GM21528 (cell line): ENCODE measurements at regions not wholly inside any gene's neighbourhood (a gene's known extent, or its start where the extent isn't known, plus 50 kb on each side); places are given as distances from the start of the nearest gene placed in this dataset.
"Not testable (repeated sequence)": the region's sequence is repeated elsewhere in the genome, so short reads cannot be mapped to it uniquely, and the experiment has no call there.

Experiments used
- ATAC-seq: cut with Tn5 transposase; IDR thresholded peaks from one replicate; pipeline ENCODE4 v1.9.1; 2021; ENCODE audit warnings: mild to moderate bottlenecking, moderate library complexity; ENCODE audit not compliant: unreplicated experiment, low FRiP score

DNA sequence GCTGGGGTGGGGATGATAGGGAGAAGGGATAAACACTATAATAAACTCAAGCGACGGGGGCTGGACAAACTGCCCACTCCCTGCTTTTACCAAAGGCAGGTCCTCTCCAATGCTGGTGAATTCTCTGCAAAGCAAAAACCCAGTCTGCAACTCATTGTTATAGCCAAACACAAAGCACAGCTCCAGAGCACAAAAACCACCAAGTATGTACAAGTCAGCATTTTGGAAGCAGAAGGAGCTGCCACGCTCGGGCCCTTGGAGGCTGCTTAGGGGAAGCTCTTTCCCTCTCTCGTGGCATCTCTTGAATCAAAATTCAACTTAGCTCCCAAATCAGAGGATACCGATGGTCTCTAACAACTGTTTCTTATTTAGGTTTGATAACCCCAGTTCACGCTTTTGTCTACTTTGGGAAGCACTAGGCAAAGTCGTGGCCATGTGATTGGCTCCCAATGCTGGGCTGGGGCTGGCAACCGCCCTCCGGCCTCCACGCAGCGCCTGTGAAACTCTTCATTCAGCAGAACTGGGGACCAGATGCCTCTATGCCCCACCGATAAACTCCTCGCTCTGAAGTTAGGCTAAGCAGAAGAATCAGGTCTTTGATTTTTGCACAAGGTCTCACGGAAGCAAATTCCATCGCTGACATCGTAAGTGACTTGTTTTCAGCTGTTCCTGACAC lies 158.5 kb upstream of the FOXN3 start:
- ATAC-seq, result no peak

DNA sequence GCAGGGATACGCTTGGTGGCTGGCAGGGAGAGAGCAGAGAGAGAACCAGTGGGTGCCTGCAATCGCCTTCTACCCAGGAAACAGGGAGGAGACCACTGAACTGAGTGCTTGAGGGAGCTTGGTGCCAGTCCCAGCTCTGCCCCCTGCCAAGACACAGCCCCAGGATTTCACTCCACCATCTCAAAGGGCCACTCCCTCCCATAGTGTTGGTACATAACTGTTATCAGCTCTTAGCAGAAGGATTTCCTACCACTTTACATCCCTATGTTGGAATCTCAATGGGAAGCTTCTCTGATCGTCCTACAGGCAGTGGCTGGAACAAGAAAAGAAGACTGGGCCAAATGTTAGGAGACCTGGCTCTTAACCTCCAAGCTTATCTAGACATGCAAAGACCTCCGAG lies 157.4 kb upstream of the FOXN3 start:
- no peak for ATAC-seq

DNA sequence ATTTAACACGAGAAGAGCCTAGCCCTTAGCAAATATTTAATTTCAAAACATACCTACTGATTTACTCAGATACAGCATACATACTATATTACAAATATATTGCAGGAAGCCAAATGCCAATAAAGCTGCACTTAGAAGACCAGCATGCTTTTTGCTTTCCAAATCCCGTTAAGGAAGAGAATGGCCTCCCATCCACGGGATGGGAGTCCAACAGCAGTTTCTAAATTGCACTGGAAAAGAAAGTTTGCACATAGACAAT lies 156.3 kb upstream of the FOXN3 start:
- no peak for ATAC-seq

DNA sequence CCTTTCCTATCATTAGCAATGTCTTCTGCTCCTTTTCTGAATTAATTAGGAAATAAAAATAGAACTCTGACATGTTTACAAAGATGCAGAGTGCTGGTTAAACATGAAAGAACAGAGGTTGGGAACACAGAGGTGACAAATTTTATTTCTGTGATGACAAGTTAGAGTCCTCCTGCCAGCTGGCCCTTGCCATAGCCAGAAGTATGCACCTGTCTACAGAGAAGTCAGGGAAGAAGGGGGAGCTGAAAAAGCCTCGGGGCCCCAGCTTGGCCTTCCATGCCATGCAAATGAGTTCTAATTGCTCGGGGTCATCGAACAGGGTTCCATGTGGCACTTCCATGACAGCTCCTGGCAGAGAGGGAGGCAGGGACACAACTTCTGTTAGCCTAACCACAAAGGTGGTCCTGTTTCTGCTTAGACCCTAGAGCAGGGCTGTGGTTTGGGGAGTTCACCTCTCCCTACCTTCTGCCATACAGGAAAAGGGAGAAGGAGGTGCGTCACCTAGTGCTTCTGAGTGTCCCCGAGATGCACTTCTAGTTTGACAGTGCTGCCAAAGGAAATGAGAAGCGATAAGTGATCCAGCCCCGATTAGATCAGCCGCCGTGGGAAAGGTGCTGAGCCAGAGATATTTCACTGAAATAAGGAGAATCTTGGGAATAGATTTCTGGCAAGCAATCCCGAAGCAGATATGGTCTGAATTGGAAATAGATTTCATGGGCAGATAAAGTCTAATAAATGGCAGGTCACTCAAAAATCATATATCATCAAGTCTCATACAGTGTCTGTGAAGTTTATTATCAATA lies 155.8 kb upstream of the FOXN3 start:
- ATAC-seq, result no peak

DNA sequence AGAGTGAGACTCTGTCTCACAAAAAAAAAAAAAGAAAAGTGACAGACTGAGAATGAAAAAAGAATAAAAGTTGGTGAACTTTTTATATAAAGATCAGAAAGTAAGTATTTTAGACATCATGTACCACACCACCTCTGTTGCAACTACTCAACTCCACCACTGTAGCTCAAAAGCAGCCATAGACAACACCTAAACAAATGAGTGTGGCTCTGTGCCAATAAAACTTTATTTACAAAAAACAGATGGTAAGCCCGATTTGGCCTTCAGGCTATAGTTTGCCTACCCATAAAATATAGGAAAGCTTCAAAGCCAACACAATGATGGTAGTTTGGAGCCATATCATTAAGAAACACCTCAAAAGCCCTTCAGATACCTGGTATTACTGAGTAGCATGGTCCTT lies 154.5 kb upstream of the FOXN3 start:
- no peak for ATAC-seq

DNA sequence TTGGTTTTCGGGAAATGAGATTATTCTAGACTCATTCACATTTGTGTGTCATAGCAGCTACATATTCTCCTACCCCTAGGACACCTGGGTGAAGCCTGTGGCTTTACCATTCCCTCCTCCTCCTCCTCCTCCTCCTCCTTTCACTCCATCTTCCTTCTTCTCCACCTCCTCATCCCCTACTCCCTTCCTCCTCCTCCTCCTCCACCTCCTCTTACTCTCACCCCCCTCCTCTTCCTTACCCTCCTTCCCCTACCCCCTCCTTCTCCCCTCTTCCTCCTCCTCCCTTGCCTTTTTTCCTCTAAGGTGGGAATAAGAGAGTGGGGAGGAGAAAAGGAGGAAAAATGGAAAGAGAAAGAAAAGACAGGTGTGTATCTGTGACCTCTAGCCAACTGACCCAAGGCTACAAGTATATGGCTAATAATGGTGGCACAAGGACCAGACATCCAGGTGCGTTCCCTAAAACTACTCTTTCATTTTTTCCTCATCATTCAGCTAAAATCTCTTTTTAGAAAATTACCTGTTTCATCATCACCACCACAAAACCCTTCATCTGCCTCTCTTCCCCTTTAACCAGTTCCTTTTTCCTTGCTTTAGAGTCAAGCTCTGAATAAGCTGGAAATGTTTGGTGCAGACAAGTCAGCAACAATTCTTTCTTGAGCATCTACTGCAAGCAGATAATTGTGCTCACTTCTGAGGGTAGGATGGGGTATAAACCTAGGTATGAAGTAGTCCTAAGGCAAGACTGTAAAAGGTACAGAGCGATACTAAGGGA lies 149.8 kb upstream of the FOXN3 start:
- no peak for ATAC-seq

DNA sequence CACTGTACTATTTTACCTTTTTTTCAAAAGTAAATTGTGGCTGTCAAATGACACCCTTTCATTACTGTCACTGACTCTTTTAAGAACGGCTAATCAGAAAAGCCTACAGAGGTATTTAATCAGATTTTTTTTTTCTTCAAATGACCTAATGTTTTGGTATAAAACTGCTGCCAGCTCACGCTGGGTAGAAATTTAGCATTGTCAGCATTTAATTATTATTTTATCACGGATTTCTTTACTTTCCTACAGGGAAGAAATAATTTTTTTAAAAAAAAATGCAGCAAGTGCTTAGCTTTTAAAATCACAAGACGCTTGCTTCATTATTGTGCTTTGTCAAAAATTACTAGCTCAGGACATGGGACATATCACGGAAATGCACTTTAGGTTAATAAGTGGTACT lies 149.1 kb upstream of the FOXN3 start:
- no peak for ATAC-seq

DNA sequence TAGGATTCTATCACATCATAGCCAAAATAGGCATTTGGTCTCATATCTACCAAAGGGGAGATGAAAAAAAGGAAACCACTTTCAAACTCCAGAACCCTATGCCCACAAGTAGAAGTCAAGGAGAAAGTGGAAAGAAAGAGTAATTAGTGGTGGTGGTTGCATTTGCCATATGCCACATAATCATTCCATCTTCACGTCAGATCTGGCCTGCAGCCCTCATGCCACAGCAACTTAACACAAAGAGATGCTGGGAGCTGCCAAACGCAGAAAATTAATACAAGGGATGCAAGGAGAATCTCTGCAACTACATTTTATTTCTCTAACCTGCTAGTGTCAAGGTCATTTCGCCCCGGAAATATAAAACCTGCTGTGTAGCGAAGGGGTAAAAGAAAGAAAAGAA lies 148.6 kb upstream of the FOXN3 start:
- no peak for ATAC-seq

DNA sequence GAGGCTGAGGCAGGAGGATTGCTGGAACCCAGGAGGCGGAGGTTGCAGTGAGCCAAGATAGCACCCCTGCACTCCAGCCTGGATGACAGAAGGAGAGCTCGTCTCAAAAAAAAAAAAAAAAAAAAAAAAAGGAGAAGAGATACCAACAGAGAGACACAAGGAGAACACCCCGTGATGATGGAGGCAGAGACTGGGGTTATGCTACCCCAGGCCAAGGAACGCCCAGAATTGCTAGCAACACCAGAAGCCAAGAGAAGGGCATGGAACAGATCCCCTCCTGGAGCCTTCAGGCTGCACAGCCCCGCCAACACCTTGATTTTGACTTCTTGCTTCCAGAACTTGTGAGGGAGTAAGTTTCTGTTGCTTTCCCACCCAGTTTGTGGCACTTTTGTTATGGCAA lies 148.0 kb upstream of the FOXN3 start:
- ATAC-seq, result no peak

DNA sequence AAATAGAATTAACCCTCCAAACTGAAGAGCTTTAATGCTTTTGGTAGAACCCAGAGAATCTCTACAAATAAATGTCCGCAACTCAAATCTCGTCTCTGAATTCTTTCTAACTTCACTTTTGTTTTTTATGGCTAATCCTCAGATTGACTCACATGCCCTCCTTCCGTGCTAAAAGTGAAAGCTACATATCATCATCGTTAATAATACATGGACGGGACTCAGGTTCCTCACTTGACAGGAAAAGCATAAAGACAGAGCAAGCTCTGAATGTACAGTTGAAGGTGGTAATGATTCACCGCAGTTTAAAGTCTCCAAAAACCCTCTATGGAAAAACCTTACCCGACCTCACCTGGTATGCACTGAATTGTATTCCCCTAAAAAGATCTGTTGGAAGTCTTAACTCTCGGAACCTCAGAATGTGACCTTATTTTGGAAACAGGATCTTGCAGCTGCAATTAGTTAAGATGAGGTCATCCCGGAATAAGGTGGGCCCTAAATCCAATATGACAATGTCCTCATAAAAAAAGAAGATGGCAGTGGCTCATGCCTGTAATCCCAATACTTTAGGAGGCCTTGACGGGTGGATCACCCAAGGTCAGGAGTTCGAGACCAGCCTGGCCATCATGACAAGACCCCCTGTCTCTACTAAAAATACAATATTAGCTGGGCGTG lies 147.4 kb upstream of the FOXN3 start:
- no peak for ATAC-seq

DNA sequence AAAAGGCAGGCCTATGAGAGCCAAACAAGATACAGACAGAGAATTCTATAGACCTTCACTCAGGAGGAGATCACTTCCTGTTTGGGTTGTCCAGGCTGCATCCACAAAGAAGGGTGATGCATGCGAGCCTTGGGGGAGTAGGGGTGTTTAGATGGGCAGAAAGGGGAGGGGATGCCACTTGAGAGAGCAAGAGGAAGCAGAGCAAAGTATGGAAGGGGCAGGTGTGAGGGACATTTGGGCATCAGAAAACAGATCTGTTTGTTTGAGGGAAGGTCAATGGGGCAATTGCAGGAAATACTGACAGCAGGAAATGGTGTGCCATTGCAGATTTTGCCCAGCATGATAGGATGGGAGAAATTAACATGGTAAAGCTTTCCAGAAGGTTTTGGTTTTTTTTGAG lies 146.4 kb upstream of the FOXN3 start:
- ATAC-seq, result no peak

DNA sequence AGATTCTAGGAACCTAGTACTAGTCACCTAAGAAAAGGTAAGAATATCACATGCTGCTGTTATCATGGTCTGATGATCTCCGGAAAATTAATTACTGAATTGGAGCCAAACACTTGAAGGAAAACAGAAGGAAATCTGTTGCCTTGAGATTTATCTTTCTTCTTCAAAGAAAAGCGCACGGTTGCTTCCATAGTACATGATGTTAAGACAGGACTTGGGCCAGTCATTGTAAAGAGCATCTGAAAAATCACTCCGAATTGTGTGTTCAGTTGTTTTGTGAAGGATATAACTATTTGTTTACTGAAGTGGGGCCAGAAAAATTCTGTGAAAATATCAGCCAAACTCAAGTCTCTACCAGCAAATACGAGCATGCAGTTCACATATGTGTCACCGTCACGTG lies 134.9 kb upstream of the FOXN3 start:
- ATAC-seq, result no peak

DNA sequence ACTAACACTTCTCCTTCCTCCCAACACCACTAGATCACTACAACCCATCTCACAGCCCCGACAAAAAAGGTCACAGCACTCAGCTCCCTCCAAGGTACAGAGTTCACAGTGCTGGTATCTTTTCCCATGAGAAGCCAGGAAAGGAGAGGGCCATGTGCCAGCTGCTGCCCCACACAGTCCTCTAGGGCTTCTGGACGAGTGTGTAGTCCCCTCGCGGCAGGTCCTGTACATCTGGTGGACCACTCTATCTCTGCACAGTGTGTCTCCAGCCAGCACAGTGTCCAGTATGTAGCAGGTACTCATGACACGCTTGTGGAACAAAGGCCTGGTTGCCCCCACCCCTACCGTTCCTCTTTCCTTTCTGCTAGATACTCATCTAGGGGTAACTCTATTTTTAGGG lies 134.4 kb upstream of the FOXN3 start:
- no peak for ATAC-seq

DNA sequence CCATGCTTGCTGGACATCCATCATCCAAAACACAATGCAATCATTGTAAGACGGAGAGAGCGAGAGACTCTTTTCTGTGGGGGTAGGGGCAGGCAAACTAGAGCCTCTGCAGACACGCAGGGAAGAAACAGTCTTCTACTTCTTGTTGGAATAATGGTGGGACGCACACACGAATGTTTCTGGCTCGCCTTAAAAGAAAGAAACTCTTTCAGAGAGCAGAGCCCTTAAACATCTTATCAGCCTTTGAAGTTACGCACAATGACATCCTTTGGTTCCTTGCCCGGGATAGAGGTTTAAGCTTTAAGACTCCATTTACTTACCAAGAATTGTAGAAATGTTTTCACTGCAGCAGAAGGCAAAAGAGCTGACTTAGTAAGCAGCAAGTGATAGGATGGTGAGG lies 133.8 kb upstream of the FOXN3 start:
- ATAC-seq, result no peak

DNA sequence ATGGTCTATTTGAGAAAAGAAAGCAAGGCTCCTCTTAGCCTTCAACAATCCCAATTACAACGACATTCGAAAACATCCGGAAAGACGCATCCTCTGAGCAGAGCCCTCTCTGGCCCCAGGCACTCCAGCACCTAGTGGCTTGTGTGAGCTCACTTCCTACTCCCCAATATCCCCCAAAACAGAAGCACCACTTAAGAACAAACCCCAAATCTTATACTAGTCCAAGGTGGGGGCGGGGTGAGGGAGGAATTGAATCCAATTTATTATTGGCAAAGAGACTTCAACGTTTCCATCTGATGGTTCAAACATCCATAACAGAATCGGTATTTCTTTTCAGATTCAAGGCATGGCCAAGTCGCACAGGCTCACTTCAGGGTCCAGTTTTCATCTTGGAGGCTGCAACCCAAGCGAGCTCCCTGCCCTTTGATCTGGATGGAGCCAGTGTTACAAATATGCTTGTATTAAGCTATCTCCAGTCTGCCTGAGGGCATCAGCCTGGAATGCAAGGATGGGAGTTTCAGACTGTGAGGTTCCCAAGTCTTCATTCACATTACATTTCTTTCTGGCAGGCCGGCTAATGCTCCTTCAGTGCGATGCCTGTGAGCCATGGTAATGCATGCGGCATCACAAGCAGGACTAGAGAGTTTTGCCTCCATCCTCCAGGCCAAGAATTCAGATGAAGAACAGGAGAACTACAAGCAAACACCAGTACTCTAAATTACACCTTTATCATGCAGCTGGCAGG lies 132.5 kb upstream of the FOXN3 start:
- no peak for ATAC-seq

DNA sequence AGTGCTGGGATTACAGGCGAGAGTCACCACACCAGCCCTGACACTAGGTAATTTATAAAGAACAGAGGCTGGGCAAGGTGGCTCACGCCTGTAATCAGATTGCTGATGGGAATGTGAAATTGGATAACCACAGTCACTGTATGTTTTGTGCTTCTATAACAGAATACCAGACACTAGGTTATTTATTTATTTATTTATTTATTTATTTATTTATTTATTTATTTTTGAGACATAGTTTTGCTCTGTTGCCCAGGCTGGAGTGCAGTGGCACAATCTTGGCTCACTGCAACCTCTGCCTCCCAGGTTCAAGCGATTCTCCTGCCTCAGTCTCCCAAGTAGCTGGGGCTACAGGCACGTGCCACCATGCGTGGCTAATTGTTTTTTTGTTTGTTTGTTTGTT lies 130.0 kb upstream of the FOXN3 start:
- ATAC-seq, result not testable (repeated sequence)

DNA sequence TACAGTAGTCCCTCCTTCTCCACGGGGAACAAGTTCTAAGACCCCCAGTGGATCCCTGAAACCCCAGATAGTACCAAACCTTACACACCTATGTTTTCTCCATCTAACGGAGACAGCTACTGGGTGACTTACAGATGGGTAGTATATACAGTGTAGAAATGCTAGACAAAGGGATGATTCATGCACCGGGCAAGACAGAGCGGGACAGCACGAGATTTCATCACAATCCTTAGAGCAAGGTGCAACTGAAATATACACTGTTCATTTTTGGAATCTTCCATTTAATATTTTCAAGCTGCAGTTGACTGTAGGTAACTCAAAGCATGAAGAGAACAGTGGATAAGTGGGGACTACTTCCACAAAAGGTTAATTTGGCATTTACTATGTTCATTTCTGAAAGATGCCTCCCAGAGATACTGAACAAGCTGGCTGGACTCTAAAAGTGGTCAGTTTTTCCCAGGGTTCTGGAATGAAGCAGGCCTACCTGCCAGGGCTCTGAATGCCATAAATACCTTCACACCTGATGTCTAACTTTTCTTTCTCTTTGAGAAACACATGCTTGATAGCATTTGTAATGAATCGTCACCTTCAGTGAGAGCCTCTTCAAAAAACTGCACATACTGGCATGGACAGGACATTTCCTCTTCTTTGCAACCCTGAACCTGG lies 127.7 kb upstream of the FOXN3 start:
- ATAC-seq, result no peak

DNA sequence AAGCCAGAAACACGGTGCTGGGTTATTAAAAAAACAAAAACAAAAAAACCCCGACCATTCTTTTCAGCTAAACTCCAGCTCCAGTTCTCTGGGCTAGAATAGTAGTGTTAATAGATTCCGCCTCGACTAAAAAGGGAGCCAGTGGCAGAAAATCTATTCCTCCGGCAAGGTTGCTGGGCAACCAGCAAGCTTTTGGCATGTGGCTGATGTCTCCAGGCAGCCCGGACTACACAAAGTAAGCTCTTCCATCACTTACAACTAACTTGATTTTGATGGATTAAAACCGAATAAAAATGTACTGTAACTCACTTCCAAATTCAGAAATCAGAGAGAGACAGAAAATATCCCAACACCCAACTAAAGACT lies 126.4 kb upstream of the FOXN3 start:
- no peak for ATAC-seq

DNA sequence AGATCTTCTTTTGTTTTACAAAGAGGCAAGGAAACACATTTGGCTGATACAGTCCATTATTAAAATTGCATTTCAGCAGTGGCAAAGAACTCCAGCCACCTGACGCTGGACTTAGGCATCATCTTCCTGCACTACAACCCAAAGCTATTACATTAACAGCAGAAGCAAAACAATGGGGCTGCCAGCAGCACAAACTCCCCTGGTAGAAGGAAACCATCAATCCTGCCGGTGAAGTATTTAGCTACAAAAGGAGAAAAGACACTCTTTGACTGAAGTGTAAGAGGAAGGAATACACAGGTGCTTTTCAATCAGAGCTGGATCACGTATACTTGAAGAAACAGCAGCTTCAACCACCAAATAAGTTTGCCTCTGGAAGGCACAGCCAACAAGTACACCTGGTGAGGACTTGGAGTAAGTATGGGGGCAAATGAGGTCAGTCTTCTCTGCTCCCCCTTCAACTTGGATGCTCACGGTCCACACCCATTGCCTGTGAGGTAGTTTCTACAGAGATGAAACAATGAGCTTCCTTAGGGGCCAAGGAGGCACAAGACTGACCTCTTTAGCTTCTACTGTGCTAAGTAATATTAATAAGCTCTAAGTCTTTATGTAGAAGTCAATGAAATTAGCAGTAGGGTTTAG lies 125.9 kb upstream of the FOXN3 start:
- ATAC-seq, result no peak
